Esophagus squamous epithelium (tissue), 4 donors: ENCODE measurements at regions not wholly inside any gene's neighbourhood (a gene's known extent, or its start where the extent isn't known, plus 50 kb on each side); places are given as distances from the start of the nearest gene placed in this dataset.

ENCODE experiments used
- CTCF ChIP-seq, 6 experiments: fragments of 450-650 bp in 4 of 6; fragments of 200-600 bp in 2 of 6; sonication (generic) in 2 of 6; IDR thresholded peaks; one replicate each; pipeline ENCODE4 v1.5.1; 2016 to 2019; ENCODE audit warnings: antibody characterized with exemption in 6 of 6, mild to moderate bottlenecking in 4 of 6, moderate library complexity in 4 of 6
- POLR2A ChIP-seq, 4 donors: fragments of 450-650 bp; IDR thresholded peaks; one replicate each; pipeline ENCODE4 v1.6.1; 2017; ENCODE audit warnings: antibody characterized with exemption in 4 of 4, mild to moderate bottlenecking in 4 of 4, moderate library complexity in 3 of 4

GRCh38 chr14:62308316-62308715, 546.1 kb downstream of the SNAPC1 start:
- TF ChIP-seq CTCF (IDR thresholded peaks at IDR 0.05) (no peak), POLR2A (IDR thresholded peaks at IDR 0.05) (no peak)
